Caco-2 (cell line): ENCODE measurements at regions not wholly inside any gene's neighbourhood (a gene's known extent, or its start where the extent isn't known, plus 50 kb on each side); places are given as distances from the start of the nearest gene placed in this dataset.

ENCODE experiments used
- BruUV-seq: library from RNA; stranded (reverse); fragments of 400-500 nt; replicated peaks from 2 replicates; lab custom pipeline; 2021; lab: Mats Ljungman, UMichigan
- CTCF ChIA-PET: fragments of 300-600 bp; sonication (Branson Sonifier 250); formaldehyde crosslinking; loops from one replicate; lab custom pipeline; 2022; ENCODE audit warnings: antibody characterized with exemption; lab: Charles Lee
- POLR2A ChIA-PET: fragments of 300-600 bp; sonication (Branson Sonifier 250); formaldehyde crosslinking; loops from one replicate; lab custom pipeline; 2022; ENCODE audit warnings: antibody characterized with exemption; lab: Charles Lee
- DNase-seq, 2 experiments: peaks; one replicate each; pipeline versions ENCODE4 v3.0.0 to v3.0.0-alpha.2; 2020 to 2022
- H3K27me3 ChIP-seq: replicated peaks from 2 replicates; pipeline ENCODE4 v1.6.0; 2011; ENCODE audit warnings: low read length; ENCODE audit not compliant: control insufficient read depth, insufficient read depth
- H3K36me3 ChIP-seq: 2 replicates; pipeline ENCODE4 v1.5.1; 2011; ENCODE audit warnings: low read length; ENCODE audit not compliant: control insufficient read depth, insufficient read depth
- H3K4me1 ChIP-seq: fragments of 250-450 bp; sonication (Bioruptor Pico); 2 replicates; pipeline ENCODE4 v1.5.1; 2020; ENCODE audit warnings: mild to moderate bottlenecking
- H3K4me3 ChIP-seq: 2 replicates; pipeline ENCODE4 v1.5.1; 2011; ENCODE audit warnings: low read depth, mild to moderate bottlenecking, control low read depth, low read length
- H3K9me3 ChIP-seq: fragments of 250-450 bp; sonication (Bioruptor Pico); 2 replicates; pipeline ENCODE4 v1.5.1; 2020; ENCODE audit warnings: mild to moderate bottlenecking, moderate library complexity
- H3K27ac Mint-ChIP-seq: one replicate; pipeline ENCODE4 v1.8.0; 2022; ENCODE audit warnings: mixed read lengths; ENCODE audit not compliant: unreplicated experiment
- H3K27me3 Mint-ChIP-seq: one replicate; pipeline ENCODE4 v1.8.0; 2022; ENCODE audit warnings: mixed read lengths; ENCODE audit not compliant: insufficient read depth, unreplicated experiment
- H3K36me3 Mint-ChIP-seq: one replicate; pipeline ENCODE4 v1.8.0; 2022; ENCODE audit warnings: mild to moderate bottlenecking, mixed read lengths; ENCODE audit not compliant: insufficient read depth, unreplicated experiment
- H3K4me1 Mint-ChIP-seq: one replicate; pipeline ENCODE4 v1.8.0; 2022; ENCODE audit warnings: low read depth, mixed read lengths; ENCODE audit not compliant: unreplicated experiment
- H3K4me3 Mint-ChIP-seq: one replicate; pipeline ENCODE4 v1.8.0; 2022; ENCODE audit warnings: mild to moderate bottlenecking, moderate library complexity, mixed read lengths; ENCODE audit not compliant: unreplicated experiment
- H3K9me3 Mint-ChIP-seq: one replicate; pipeline ENCODE4 v1.8.0; 2022; ENCODE audit warnings: mixed read lengths; ENCODE audit not compliant: unreplicated experiment
- intact Hi-C: fragments of 100-400 bp; cut with micrococcal nuclease; formaldehyde crosslinking; loops from one replicate; pipeline ENCODE4 v1.10.0; 2022; ENCODE audit not compliant: unreplicated experiment
- TF ChIP-seq, protein P1 (sequence below), 2 experiments: fragments of 200-600 bp in 1 of 2; IDR thresholded peaks; 1 replicate in 1 of 2; 2 replicates in 1 of 2; pipeline versions ENCODE4 v1.5.1 to v1.8.0; 2011 to 2022; ENCODE audit warnings: antibody characterized with exemption in 1 of 2, control low read depth in 1 of 2, inconsistent platforms in 1 of 2, low read depth in 1 of 2, low read length in 1 of 2, mild to moderate bottlenecking in 1 of 2, moderate library complexity in 1 of 2; ENCODE audit not compliant: insufficient read depth in 1 of 2, severe bottlenecking in 1 of 2, unreplicated experiment in 1 of 2

DNA sequence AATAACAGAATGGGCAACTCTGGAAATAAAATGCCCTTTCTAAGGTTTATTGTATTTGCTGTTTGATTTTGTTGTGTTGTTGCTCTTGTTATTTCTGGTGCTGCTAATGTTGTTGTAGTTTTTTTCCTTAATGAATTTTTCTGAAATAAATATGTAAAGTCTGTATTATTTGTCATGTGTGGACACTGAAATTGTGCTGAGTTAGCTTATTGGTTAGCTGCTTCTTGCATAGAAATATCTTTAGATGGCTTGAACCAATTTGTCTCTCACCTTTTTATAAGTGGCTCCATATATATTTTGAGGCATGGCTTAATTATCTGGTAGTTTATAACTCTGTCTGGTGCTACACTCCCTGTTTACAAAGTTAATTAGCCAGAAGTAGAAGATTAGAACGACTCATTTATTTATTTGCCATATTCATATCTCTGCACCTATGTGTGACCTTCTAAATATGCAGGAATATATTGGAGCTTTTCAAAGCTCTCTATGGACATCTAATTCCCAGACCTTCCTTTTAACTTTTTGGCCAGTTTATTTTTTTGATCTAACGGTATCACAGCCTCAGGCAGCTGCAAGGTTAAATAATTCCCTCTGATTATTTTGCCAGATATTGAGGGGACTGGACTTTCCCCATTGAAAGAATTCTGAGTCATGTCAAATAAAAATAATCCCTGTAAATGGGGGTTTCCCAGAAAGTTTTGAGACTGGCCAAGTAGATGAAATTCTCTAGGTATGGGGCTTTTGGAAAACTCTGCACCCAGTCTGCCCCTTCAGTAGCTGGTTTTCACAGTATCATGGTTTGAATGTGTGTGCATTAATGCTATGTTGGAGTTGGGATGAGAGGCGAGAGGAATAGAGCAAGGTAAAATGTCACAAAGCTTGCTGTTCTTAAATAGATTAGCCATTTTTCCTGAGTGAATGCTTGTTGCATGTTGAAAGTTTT is 1331.7 kb upstream of the MIR17HG start:
- TF ChIP-seq, protein P1, sequence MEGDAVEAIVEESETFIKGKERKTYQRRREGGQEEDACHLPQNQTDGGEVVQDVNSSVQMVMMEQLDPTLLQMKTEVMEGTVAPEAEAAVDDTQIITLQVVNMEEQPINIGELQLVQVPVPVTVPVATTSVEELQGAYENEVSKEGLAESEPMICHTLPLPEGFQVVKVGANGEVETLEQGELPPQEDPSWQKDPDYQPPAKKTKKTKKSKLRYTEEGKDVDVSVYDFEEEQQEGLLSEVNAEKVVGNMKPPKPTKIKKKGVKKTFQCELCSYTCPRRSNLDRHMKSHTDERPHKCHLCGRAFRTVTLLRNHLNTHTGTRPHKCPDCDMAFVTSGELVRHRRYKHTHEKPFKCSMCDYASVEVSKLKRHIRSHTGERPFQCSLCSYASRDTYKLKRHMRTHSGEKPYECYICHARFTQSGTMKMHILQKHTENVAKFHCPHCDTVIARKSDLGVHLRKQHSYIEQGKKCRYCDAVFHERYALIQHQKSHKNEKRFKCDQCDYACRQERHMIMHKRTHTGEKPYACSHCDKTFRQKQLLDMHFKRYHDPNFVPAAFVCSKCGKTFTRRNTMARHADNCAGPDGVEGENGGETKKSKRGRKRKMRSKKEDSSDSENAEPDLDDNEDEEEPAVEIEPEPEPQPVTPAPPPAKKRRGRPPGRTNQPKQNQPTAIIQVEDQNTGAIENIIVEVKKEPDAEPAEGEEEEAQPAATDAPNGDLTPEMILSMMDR (IDR thresholded peaks at IDR 0.05; ENCODE audit: insufficient read depth in 1 of 2, low read depth in 1 of 2, low read length in 1 of 2, severe bottlenecking in 1 of 2, unreplicated experiment in 1 of 2), result no peak
- no peaks in the 10 kb centered on the region for H3K4me1 ChIP-seq
- Mint-ChIP-seq H3K9me3 (no peaks in the 10 kb centered on the region), H3K4me3 (no peak overlapping the region), H3K27ac (no peak overlapping the region), H3K36me3 (no peaks in the 10 kb centered on the region), H3K4me1 (no peaks in the 10 kb centered on the region), H3K27me3 (no peaks in the 10 kb centered on the region)
- no peak for DNase-seq
- no TSS peak for BruUV-seq
- H3K4me3 ChIP-seq, result no peak overlapping the region
- no peaks in the 10 kb centered on the region for H3K27me3 ChIP-seq
- H3K9me3 ChIP-seq, result peaks cover 6% of the 10 kb centered on the region; the same call in 1 of the 2 replicates
- intact Hi-C loops, result no loop called here
- ChIA-PET CTCF (no interaction called here), POLR2A (no interaction called here)
- no peaks in the 10 kb centered on the region for H3K36me3 ChIP-seq

DNA sequence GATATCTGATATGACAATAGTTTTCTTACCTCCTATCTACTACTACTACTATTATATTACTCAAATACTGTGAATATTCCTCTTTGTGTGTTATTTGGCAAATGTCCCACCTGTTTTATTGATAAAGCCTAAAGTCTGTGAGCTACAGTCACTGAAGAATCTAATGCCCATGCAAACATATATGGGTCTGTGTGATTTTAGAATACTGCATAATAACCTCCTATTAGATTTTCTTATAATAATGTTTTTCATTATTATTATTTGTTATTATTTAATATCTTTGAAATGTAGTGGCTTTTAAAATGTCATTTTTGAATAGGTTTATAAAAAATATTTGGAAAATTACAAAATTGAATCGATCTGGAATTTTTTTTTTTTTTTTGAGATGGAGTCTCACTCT is 1330.8 kb upstream of the MIR17HG start:
- Mint-ChIP-seq H3K27ac (no peak overlapping the region), H3K4me3 (no peak overlapping the region), H3K9me3 (no peaks in the 10 kb centered on the region), H3K27me3 (no peaks in the 10 kb centered on the region), H3K36me3 (no peaks in the 10 kb centered on the region), H3K4me1 (no peaks in the 10 kb centered on the region)
- TF ChIP-seq, protein P1 (IDR thresholded peaks at IDR 0.05; ENCODE audit: insufficient read depth in 1 of 2, low read depth in 1 of 2, low read length in 1 of 2, severe bottlenecking in 1 of 2, unreplicated experiment in 1 of 2), result no peak
- ChIA-PET POLR2A (no interaction called here), CTCF (no interaction called here)
- peaks cover 6% of the 10 kb centered on the region; the same call in 1 of the 2 replicates for H3K9me3 ChIP-seq
- H3K36me3 ChIP-seq, result no peaks in the 10 kb centered on the region
- intact Hi-C loops, result no loop called here
- DNase-seq, result no peak
- no peak overlapping the region for H3K4me3 ChIP-seq
- BruUV-seq, result no TSS peak
- no peaks in the 10 kb centered on the region for H3K27me3 ChIP-seq
- H3K4me1 ChIP-seq, result no peaks in the 10 kb centered on the region

DNA sequence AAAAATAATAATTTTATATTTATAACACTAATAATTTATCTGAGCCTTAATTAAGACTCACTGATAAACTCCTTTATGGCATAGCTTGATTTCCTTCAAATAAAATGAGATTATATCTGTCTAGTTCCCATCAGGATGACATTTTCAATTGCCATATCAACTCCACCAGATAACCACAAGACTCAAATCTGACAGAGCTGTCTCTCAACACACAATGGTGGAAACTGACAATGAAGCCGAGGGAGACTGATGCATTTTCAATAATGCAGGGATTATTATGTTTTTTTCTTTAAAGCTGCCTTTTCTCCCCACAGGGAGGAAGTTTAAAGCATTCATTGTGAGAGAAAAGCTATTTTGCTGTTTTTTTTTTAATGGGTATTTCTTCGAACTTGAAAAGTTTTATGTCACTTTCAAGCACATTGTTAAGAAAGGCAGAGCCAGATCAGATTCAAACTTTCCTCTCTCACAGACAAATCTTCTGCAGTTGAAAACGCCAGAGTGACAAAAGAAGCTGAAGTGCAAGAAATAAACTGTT is 1326.9 kb upstream of the MIR17HG start:
- ChIA-PET CTCF (no interaction called here), POLR2A (no interaction called here)
- TF ChIP-seq, protein P1 (IDR thresholded peaks at IDR 0.05; ENCODE audit: insufficient read depth in 1 of 2, low read depth in 1 of 2, low read length in 1 of 2, severe bottlenecking in 1 of 2, unreplicated experiment in 1 of 2), result no peak

More for the DNA sequence above, 1326.9 kb upstream of the MIR17HG start:
- Mint-ChIP-seq H3K36me3 (no peaks in the 10 kb centered on the region), H3K27ac (no peak overlapping the region), H3K9me3 (no peaks in the 10 kb centered on the region), H3K4me3 (no peak overlapping the region), H3K27me3 (no peaks in the 10 kb centered on the region), H3K4me1 (no peaks in the 10 kb centered on the region)
- no TSS peak for BruUV-seq
- Histone ChIP-seq H3K27me3 (no peaks in the 10 kb centered on the region), H3K36me3 (no peaks in the 10 kb centered on the region), H3K4me1 (no peaks in the 10 kb centered on the region), H3K9me3 (no peaks in the 10 kb centered on the region), H3K4me3 (no peak overlapping the region)
- intact Hi-C loops, result no loop called here
- no peak for DNase-seq
